GM21367 (cell line): ENCODE measurements at regions not wholly inside any gene's neighbourhood (a gene's known extent, or its start where the extent isn't known, plus 50 kb on each side); places are given as distances from the start of the nearest gene placed in this dataset.
"Not testable (repeated sequence)": the region's sequence is repeated elsewhere in the genome, so short reads cannot be mapped to it uniquely, and the experiment has no call there.

ENCODE experiments used
- ATAC-seq: cut with Tn5 transposase; IDR thresholded peaks from one replicate; pipeline ENCODE4 v1.9.1; 2021; ENCODE audit not compliant: unreplicated experiment

- ATAC-seq: no peak
Observed at GRCh38 chr21:20443558-20444155, 554.6 kb upstream of the NCAM2 start.

GRCh38 chr21:20445971-20446370, 552.2 kb upstream of the NCAM2 start:
- no peak for ATAC-seq

DNA sequence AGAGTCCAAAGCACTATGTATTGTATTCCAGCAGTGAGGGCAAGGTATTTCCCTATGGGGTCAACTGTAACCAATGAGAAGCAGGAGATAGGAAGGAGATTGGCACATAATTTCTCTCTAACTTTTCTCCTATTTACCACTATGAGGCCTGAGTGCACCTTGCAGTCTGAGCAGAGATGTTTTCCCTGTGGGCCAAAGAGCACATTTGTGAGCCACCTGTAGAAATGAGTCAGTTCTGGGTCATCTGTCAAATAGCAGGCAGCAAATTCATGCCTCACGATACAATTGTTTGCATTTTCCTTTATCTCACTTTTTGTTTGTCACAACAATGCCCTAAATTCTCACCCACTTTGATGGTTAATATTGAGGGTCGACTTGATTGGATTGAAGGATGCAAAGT, 547.2 kb upstream of the NCAM2 start:
- no peak for ATAC-seq

DNA sequence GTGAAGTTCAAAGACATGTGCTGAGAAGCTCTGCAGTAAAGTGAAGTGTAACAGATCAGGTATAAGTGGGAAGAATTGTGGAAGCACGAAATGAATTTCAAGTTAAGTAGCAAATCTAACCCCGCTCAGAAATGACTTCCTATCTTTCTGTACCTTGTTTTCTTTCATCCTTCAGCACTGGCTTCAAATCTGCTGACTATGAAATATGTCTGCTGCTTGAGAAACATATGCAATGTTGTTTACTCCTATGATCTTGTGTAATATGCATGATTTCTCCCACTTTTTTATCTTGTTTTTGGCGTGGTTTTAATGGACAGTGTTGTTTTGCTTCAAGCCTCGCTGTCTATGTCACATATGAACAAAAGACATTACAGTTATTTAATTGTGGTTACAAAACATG, 545.3 kb upstream of the NCAM2 start:
- no peak for ATAC-seq

- no peak for ATAC-seq
Observed at GRCh38 chr21:20459838-20460237, 538.4 kb upstream of the NCAM2 start.

DNA sequence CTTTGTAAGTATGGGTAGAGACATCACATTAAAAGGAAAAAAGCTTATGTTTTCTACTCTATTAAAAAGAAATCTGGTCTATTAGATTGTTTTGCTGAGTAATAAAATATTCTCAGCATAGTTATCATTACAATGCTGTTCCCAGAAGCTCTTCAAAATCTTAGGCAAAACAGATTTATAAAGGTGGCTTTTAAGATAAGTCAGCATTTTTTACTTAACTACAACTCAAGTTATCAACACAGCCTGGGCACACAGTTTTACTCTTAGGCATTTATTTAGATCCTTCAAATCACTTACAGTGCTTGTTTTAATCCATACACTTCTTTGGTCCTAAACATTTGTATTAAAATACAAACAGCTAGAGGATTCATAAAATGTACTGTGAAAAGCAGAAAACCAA, 534.8 kb upstream of the NCAM2 start:
- no peak for ATAC-seq

GRCh38 chr21:20469361-20469760, 528.8 kb upstream of the NCAM2 start:
- no peak for ATAC-seq

DNA sequence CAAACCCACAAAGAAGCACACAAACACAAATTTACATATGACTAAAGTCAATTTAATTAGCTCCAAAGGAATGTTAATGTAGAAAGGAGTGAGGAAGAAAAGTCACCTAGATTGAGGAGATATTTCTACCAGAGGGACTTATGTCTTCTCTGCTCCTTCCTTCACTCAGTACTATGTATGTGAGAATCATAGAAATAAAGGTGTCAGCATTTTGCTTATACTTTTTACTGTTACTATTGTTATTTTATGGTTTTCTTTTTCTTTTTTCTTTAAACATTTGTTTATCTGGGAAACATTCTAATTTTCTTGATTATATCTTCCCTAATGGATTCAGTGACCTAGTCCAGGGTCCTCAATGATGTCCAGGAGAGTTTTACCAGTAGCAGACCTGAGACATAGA, 511.9 kb upstream of the NCAM2 start:
- no peak for ATAC-seq

DNA sequence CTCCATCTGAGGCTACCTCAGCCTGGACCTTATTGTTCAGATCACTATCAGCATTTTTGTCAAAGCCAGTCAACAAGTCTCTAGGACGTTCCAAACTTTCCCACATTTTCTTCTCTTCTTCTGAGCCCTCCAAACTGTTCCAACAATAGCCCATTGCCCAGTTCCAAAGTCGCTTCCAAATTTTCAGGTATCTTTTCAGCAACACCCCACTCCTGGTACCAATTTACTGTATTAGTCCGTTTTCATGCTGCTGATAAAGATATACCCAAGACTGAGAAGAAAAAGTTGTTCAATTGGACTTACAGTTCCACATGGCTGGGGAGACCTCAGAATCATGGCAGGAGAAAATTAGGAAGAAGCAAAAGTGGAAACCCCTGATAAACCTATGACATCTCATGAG, 495.3 kb upstream of the NCAM2 start:
- ATAC-seq: not testable (repeated sequence)

- ATAC-seq: no peak
Observed at GRCh38 chr21:20507783-20508182, 490.4 kb upstream of the NCAM2 start.

DNA sequence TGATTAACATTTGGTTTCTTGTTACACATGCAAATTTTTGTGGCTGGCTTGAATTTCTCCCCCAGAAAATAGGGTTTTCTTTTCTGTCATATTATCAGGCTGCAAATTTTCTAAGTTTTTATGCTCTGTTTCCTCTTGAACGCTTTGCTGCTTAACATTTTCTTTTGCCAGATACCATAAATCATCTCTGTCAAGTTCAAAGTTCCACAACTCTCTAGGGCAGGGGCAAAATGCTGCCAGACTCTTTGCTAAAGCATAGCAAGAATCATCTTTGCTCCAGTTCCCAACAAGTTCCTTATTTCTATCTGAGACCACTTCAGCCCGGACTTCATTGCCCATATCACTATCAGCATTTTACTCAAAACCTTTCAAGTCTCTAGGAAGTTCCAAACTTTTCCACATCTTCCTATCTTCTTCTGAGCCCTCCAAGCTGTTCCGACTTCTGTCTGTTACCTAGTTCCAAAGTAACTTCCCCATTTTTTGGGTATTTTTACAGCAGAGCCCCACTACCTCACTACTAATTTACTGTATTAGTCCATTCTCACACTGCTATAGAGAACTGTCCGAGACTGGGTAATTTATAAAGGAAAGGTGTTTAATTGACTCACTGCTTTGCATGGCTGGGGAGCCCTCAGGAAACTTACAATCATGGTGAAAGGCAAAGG, 486.9 kb upstream of the NCAM2 start:
- ATAC-seq: no peak

- ATAC-seq: no peak
Observed at GRCh38 chr21:20515446-20515845, 482.8 kb upstream of the NCAM2 start.

- no peak for ATAC-seq
Observed at GRCh38 chr21:20519076-20519475, 479.1 kb upstream of the NCAM2 start.

DNA sequence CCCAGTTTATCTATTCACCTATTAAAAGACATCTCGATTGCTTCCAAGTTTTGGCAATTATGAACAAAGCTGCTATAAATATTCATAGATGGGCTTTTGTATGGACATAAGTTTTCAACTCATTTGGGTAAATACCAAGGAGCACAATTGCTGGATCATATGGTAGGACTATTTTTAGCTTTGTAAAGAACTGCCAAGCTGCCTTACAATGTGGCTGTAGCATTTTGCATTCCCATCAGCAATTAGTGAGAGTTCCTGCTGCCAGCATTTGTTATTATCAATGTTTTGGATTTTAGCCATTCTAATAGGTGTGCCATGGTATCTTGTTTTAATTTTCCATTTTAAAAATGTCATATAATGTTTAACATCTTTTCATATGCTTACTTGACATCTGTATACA, 475.6 kb upstream of the NCAM2 start:
- ATAC-seq: no peak

- no peak for ATAC-seq
Observed at GRCh38 chr21:20523191-20523590, 475.0 kb upstream of the NCAM2 start.

GRCh38 chr21:20527731-20528460, 470.3 kb upstream of the NCAM2 start:
- ATAC-seq: no peak

DNA sequence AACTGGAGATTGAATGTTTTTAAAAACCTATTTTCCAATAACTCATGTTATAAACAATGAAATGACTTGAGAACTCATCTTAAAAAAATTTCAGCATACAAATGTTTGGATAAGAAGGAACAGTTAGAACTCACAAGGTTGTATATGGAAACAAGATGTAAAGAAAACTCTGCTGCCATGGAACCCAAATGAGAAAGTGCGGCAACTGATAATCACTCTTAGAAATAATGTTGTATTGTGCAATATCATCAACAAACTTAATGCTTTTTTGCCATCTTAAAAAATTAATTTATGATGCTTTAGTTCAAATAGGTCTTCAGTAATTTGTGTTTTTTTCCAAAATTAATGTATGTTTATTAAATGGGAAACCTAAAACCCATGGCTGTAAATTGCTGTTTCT, 461.1 kb upstream of the NCAM2 start:
- no peak for ATAC-seq

GRCh38 chr21:20538039-20538658, 460.1 kb upstream of the NCAM2 start:
- ATAC-seq: no peak

GRCh38 chr21:20545454-20545853, 452.8 kb upstream of the NCAM2 start:
- ATAC-seq: no peak

DNA sequence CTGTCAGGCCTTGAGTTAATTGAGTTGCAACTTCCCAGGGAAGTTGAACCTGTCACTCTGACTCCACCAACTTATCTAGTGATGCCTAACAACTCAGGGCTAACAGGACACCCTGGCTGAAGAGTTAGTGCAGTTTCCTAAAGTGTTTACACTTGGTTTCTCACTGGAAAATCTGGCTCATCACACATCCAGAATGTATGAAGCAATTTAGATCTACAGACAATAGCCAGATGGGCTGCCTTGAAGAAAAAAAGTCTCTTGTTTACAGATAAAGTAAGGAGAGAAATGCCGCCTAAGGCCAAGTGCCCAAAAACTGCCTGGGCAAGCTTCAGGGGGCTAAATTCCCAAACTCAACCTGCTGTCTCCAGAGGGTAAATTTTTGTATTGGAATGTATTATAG, 446.3 kb upstream of the NCAM2 start:
- ATAC-seq: no peak

DNA sequence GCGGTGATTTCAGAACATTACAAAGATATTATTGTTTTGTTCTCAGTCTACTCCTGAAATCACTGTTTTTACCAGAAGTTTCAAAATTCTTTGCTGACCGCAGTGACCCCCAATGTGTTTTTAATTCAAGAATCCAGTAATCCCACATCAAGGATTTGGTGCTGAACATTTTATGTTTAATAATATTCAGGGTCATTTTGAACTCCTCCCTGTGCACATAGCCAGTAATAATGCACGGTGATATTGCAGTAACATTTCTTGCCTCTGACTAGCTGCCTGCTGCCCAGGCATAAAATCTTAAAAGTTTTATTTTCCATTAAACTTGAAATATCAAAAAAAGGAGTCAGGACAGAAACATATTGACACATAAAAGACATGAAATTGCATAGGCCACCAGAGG, 443.4 kb upstream of the NCAM2 start:
- no peak for ATAC-seq

- no peak for ATAC-seq
Observed at GRCh38 chr21:20570824-20571232, 427.4 kb upstream of the NCAM2 start.
